WTC11 (cell line): ENCODE measurements at regions not wholly inside any gene's neighbourhood (a gene's known extent, or its start where the extent isn't known, plus 50 kb on each side); places are given as distances from the start of the nearest gene placed in this dataset.
"Not testable (repeated sequence)": the region's sequence is repeated elsewhere in the genome, so short reads cannot be mapped to it uniquely, and the experiment has no call there.

Experiments used
- ARID4B ChIP-seq: sonication (generic); formaldehyde crosslinking; IDR thresholded peaks from 2 replicates; pipeline ENCODE4 v1.8.0; 2023; ENCODE audit warnings: missing genetic modification reagents, mild to moderate bottlenecking, borderline replicate concordance
- ATF6 ChIP-seq: sonication (generic); formaldehyde crosslinking; IDR thresholded peaks from 2 replicates; pipeline ENCODE4 v1.8.1; 2023; ENCODE audit warnings: mild to moderate bottlenecking, missing genetic modification reagents
- CTCF ChIP-seq: fragments of 200-600 bp; IDR thresholded peaks from 2 replicates; pipeline ENCODE4 v1.8.0; 2022; ENCODE audit warnings: antibody characterized with exemption
- E2F4 ChIP-seq: sonication (generic); formaldehyde crosslinking; IDR thresholded peaks from 2 replicates; pipeline ENCODE4 v1.8.1; 2022; ENCODE audit warnings: low read depth, mild to moderate bottlenecking, moderate library complexity, missing genetic modification reagents, borderline replicate concordance
- ETV6 ChIP-seq: sonication (generic); formaldehyde crosslinking; IDR thresholded peaks from 2 replicates; pipeline ENCODE4 v1.8.1; 2022; ENCODE audit warnings: mild to moderate bottlenecking, missing genetic modification reagents
- IRF1 ChIP-seq: sonication (generic); formaldehyde crosslinking; IDR thresholded peaks from 2 replicates; pipeline ENCODE4 v1.8.0; 2023; ENCODE audit warnings: missing genetic modification reagents
- JAZF1 ChIP-seq: fragments of 250-450 bp; sonication (Bioruptor Pico); IDR thresholded peaks from 2 replicates; pipeline ENCODE4 v1.9.0; 2021; ENCODE audit warnings: moderate library complexity, mild to moderate bottlenecking, inconsistent platforms
- NFYB ChIP-seq: sonication (generic); formaldehyde crosslinking; conservative IDR thresholded peaks from 2 replicates; pipeline ENCODE4 v1.8.0; 2022; ENCODE audit warnings: low read depth, missing genetic modification reagents
- RELA ChIP-seq: sonication (generic); formaldehyde crosslinking; IDR thresholded peaks from 2 replicates; pipeline ENCODE4 v1.8.1; 2022; ENCODE audit warnings: missing genetic modification reagents, mild to moderate bottlenecking, borderline replicate concordance
- TP53 ChIP-seq: sonication (generic); formaldehyde crosslinking; IDR thresholded peaks from 2 replicates; pipeline ENCODE4 v1.8.1; 2023; ENCODE audit warnings: mild to moderate bottlenecking, missing genetic modification reagents
- ZNF219 ChIP-seq: sonication (generic); formaldehyde crosslinking; IDR thresholded peaks from 2 replicates; pipeline ENCODE4 v1.8.0; 2023; ENCODE audit warnings: missing genetic modification reagents, mild to moderate bottlenecking, borderline replicate concordance
- TF ChIP-seq, protein P1 (sequence below): sonication (generic); formaldehyde crosslinking; IDR thresholded peaks from 2 replicates; pipeline ENCODE4 v1.8.1; 2023; ENCODE audit warnings: mild to moderate bottlenecking, missing genetic modification reagents, borderline replicate concordance

- not testable (repeated sequence) for TF ChIP-seq TP53 (CRISPR knock-in tag); CTCF; E2F4 (CRISPR knock-in tag); RELA (CRISPR knock-in tag); IRF1; ETV6 (CRISPR knock-in tag); ATF6 (CRISPR knock-in tag); ZNF219 (CRISPR knock-in tag); ARID4B (CRISPR knock-in tag); JAZF1; NFYB (CRISPR knock-in tag)
- TF ChIP-seq, protein P1, sequence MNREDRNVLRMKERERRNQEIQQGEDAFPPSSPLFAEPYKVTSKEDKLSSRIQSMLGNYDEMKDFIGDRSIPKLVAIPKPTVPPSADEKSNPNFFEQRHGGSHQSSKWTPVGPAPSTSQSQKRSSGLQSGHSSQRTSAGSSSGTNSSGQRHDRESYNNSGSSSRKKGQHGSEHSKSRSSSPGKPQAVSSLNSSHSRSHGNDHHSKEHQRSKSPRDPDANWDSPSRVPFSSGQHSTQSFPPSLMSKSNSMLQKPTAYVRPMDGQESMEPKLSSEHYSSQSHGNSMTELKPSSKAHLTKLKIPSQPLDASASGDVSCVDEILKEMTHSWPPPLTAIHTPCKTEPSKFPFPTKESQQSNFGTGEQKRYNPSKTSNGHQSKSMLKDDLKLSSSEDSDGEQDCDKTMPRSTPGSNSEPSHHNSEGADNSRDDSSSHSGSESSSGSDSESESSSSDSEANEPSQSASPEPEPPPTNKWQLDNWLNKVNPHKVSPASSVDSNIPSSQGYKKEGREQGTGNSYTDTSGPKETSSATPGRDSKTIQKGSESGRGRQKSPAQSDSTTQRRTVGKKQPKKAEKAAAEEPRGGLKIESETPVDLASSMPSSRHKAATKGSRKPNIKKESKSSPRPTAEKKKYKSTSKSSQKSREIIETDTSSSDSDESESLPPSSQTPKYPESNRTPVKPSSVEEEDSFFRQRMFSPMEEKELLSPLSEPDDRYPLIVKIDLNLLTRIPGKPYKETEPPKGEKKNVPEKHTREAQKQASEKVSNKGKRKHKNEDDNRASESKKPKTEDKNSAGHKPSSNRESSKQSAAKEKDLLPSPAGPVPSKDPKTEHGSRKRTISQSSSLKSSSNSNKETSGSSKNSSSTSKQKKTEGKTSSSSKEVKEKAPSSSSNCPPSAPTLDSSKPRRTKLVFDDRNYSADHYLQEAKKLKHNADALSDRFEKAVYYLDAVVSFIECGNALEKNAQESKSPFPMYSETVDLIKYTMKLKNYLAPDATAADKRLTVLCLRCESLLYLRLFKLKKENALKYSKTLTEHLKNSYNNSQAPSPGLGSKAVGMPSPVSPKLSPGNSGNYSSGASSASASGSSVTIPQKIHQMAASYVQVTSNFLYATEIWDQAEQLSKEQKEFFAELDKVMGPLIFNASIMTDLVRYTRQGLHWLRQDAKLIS (CRISPR knock-in tag), result not testable (repeated sequence)
These were observed 142.1 kb downstream of the LRRC74B start for GRCh38 chr22:21187841-21188240.
